GM23338 (cell line): ENCODE measurements at regions not wholly inside any gene's neighbourhood (a gene's known extent, or its start where the extent isn't known, plus 50 kb on each side); places are given as distances from the start of the nearest gene placed in this dataset.

Source experiments
- ATAC-seq: fragments of 200-7000 bp; cut with Tn5 transposase; 3 replicates; pipeline ENCODE4 v1.9.1; 2020
- DNase-seq: peaks from one replicate; pipeline ENCODE4 v3.0.0-alpha.2; 2015; ENCODE audit warnings: low spot score
- H2AFZ ChIP-seq: fragments of 200-600 bp; sonication (generic); 2 replicates; pipeline ENCODE4 v1.8.0; 2016; ENCODE audit warnings: antibody characterized with exemption, mild to moderate bottlenecking, moderate library complexity
- H3F3A ChIP-seq: fragments of 200-600 bp; sonication (generic); replicated peaks from 2 replicates; pipeline ENCODE4 v1.8.0; 2017; ENCODE audit warnings: antibody characterized with exemption, mixed run types, low read depth
- H3K27ac ChIP-seq: fragments of 200-600 bp; sonication (generic); 2 replicates; pipeline ENCODE4 v1.6.1; 2016; ENCODE audit warnings: low read depth
- H3K27me3 ChIP-seq: fragments of 200-600 bp; sonication (generic); 2 replicates; pipeline ENCODE4 v1.8.0; 2016; ENCODE audit warnings: mild to moderate bottlenecking, mixed run types, moderate library complexity; ENCODE audit not compliant: insufficient read depth
- H3K36me3 ChIP-seq: fragments of 200-600 bp; sonication (generic); 2 replicates; pipeline ENCODE4 v1.8.0; 2016; ENCODE audit warnings: mild to moderate bottlenecking; ENCODE audit not compliant: insufficient read depth
- H3K4me1 ChIP-seq: fragments of 200-600 bp; sonication (generic); 2 replicates; pipeline ENCODE4 v1.8.0; 2016; ENCODE audit warnings: mild to moderate bottlenecking, moderate library complexity; ENCODE audit not compliant: insufficient read depth
- H3K4me2 ChIP-seq: fragments of 200-600 bp; sonication (generic); 2 replicates; pipeline ENCODE4 v1.7.1; 2017; ENCODE audit warnings: mixed run types
- H3K4me3 ChIP-seq: fragments of 200-600 bp; sonication (generic); 2 replicates; pipeline ENCODE4 v1.6.1; 2016; ENCODE audit warnings: mixed run types
- H3K79me2 ChIP-seq: fragments of 200-600 bp; sonication (generic); replicated peaks from 2 replicates; pipeline ENCODE4 v1.8.0; 2017; ENCODE audit warnings: mild to moderate bottlenecking; ENCODE audit not compliant: insufficient read depth
- H3K9me2 ChIP-seq: fragments of 200-600 bp; sonication (generic); 2 replicates; pipeline ENCODE4 v1.8.0; 2017; ENCODE audit not compliant: insufficient read depth
- H4K20me1 ChIP-seq: fragments of 200-600 bp; sonication (generic); replicated peaks from 2 replicates; pipeline ENCODE4 v1.8.0; 2017; ENCODE audit warnings: mild to moderate bottlenecking; ENCODE audit not compliant: insufficient read depth
- H3K27ac Mint-ChIP-seq: 2 replicates; pipeline ENCODE4 v1.8.0; 2020; ENCODE audit warnings: inconsistent platforms, mild to moderate bottlenecking, moderate library complexity, mixed read lengths
- H3K27me3 Mint-ChIP-seq: 3 replicates; pipeline ENCODE4 v1.8.0; 2022; ENCODE audit warnings: low read depth, mild to moderate bottlenecking, moderate library complexity, mixed read lengths, inconsistent platforms; ENCODE audit not compliant: insufficient read depth, poor library complexity
- H3K36me3 Mint-ChIP-seq: 3 replicates; pipeline ENCODE4 v1.8.0; 2021; ENCODE audit warnings: low read depth, mild to moderate bottlenecking, inconsistent platforms, moderate library complexity, mixed read lengths
- H3K4me1 Mint-ChIP-seq: 3 replicates; pipeline ENCODE4 v1.8.0; 2020; ENCODE audit warnings: mild to moderate bottlenecking, inconsistent platforms, mixed read lengths
- H3K4me3 Mint-ChIP-seq: 3 replicates; pipeline ENCODE4 v1.8.0; 2021; ENCODE audit warnings: moderate library complexity, mild to moderate bottlenecking, inconsistent platforms, mixed read lengths
- H3K9me3 Mint-ChIP-seq: 3 replicates; pipeline ENCODE4 v1.8.0; 2020; ENCODE audit warnings: moderate library complexity, mild to moderate bottlenecking, inconsistent platforms, mixed read lengths
- CREB1 ChIP-seq: fragments of 250-450 bp; sonication (Bioruptor Pico); IDR thresholded peaks from 2 replicates; pipeline ENCODE4 v1.5.0; 2020; ENCODE audit warnings: low read depth, mild to moderate bottlenecking, moderate library complexity
- EZH2 ChIP-seq: fragments of 200-600 bp; sonication (generic); IDR thresholded peaks from one replicate; pipeline ENCODE4 v1.8.0; 2017; ENCODE audit warnings: antibody characterized with exemption, mild to moderate bottlenecking, low read depth; ENCODE audit not compliant: unreplicated experiment
- EZH2phosphoT487 ChIP-seq: fragments of 200-600 bp; sonication (generic); IDR thresholded peaks from one replicate; pipeline ENCODE4 v1.8.1; 2018; ENCODE audit warnings: antibody characterized with exemption; ENCODE audit not compliant: unreplicated experiment
- JUNB ChIP-seq: IDR thresholded peaks from one replicate; pipeline ENCODE4 v1.6.1; 2016; ENCODE audit warnings: antibody characterized with exemption; ENCODE audit not compliant: unreplicated experiment
- NANOG ChIP-seq: IDR thresholded peaks from 2 replicates; pipeline ENCODE4 v1.6.1; 2016; ENCODE audit warnings: antibody characterized with exemption, borderline replicate concordance
- POLR2AphosphoS5 ChIP-seq: IDR thresholded peaks from 2 replicates; pipeline ENCODE4 v1.6.1; 2016; ENCODE audit warnings: antibody characterized with exemption, low read depth
- STAT1 ChIP-seq: IDR thresholded peaks from one replicate; pipeline ENCODE4 v1.6.1; 2016; ENCODE audit warnings: antibody characterized with exemption; ENCODE audit not compliant: unreplicated experiment
- ZNF331 ChIP-seq: fragments of 250-450 bp; sonication (Bioruptor Pico); IDR thresholded peaks from 2 replicates; pipeline ENCODE4 v1.5.0; 2020; ENCODE audit warnings: low read depth, mild to moderate bottlenecking, moderate library complexity
- TF ChIP-seq, protein P1 (sequence below): IDR thresholded peaks from 2 replicates; pipeline ENCODE4 v1.6.1; 2016; ENCODE audit warnings: antibody characterized with exemption
- TF ChIP-seq, protein P2 (sequence below): fragments of 250-450 bp; sonication (Bioruptor Pico); IDR thresholded peaks from 2 replicates; pipeline ENCODE4 v1.5.0; 2020; ENCODE audit warnings: mild to moderate bottlenecking, moderate library complexity

DNA sequence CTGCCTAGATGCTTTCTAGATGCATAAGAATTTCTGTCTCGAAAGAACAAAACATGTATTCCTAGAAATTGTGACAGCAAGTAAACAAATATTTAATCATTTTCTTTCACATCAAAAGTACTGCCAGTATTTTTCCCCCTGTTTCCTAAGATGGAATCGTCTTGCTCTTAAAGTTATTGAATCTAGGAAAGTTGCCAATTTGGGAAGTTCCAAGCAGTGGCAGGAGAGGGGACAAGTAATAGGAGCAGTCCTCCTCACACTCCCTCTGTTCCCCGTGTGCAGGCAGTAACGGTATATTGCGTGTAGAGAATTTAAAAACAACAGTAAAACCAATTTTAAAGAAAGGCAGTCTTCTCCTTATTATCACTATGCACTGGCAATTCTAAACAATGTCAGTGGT lies 619.8 kb downstream of the TBL1XR1 start:
- H3K27ac ChIP-seq, result no peak overlapping the region
- H3K27ac Mint-ChIP-seq, result peak overlapping the region; percentile 43; the same call in 1 of the 2 replicates
- H3K9me2 ChIP-seq, result 0 out of 2 replicates have a peak, but pooled peaks cover 5% of the 10 kb centered on the region
- no peaks in the 10 kb centered on the region for H3F3A ChIP-seq
- H3K4me2 ChIP-seq, result peak overlapping the region; percentile 1; the same call in 1 of the 2 replicates
- TF ChIP-seq JUNB, result no peak
- H2AFZ ChIP-seq, result no peak overlapping the region
- no peaks in the 10 kb centered on the region for H3K36me3 Mint-ChIP-seq
- no peak overlapping the region for H3K4me3 Mint-ChIP-seq
- H3K9me3 Mint-ChIP-seq, result no peaks in the 10 kb centered on the region
- no peaks in the 10 kb centered on the region for H3K27me3 Mint-ChIP-seq
- ATAC-seq (no peak; the same call in 2 of the 3 replicates), DNase-seq (peak; percentile 8)
- H4K20me1 ChIP-seq, result no peaks in the 10 kb centered on the region
- H3K36me3 ChIP-seq, result no peaks in the 10 kb centered on the region
- no peak overlapping the region for H3K4me3 ChIP-seq
- peaks cover 7% of the 10 kb centered on the region for H3K4me1 ChIP-seq
- H3K79me2 ChIP-seq, result no peaks in the 10 kb centered on the region
- H3K27me3 ChIP-seq, result no peaks in the 10 kb centered on the region
- H3K4me1 Mint-ChIP-seq, result peaks cover 13% of the 10 kb centered on the region

DNA sequence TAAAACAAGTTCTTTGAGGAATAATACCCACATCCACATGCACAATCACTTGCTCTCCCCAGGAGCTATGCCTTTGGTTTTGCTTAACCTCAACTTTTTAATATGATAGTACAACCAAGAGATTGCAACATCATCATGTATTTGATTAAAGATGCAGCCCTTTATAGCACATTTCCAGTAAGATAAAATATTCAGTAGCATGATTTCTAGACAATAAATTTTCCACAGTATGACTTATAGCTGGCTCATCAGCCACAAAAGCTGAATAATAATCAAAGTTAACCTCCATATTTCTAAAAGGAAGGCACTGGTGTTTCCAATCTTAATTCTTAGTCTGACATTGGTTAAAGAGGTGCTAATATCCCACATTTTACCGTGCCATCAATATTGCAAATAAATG lies 622.5 kb downstream of the TBL1XR1 start:
- no peak for ATAC-seq

More for the DNA sequence above, 622.5 kb downstream of the TBL1XR1 start:
- no peaks in the 10 kb centered on the region for H3K9me2 ChIP-seq
- no peaks in the 10 kb centered on the region for H3K79me2 ChIP-seq
- Mint-ChIP-seq H3K4me1 (peaks cover 13% of the 10 kb centered on the region), H3K9me3 (no peaks in the 10 kb centered on the region), H3K4me3 (no peak overlapping the region), H3K36me3 (no peaks in the 10 kb centered on the region), H3K27me3 (peaks cover 3% of the 10 kb centered on the region), H3K27ac (no peak overlapping the region)
- no peaks in the 10 kb centered on the region for H3K36me3 ChIP-seq
- H3K27me3 ChIP-seq, result no peaks in the 10 kb centered on the region
- TF ChIP-seq POLR2AphosphoS5 (no peak), EZH2 (no peak), EZH2phosphoT487 (no peak), NANOG (no peak), CREB1 (CRISPR knock-in tag) (no peak), STAT1 (no peak), ZNF331 (CRISPR knock-in tag) (no peak)
- TF ChIP-seq, protein P1, sequence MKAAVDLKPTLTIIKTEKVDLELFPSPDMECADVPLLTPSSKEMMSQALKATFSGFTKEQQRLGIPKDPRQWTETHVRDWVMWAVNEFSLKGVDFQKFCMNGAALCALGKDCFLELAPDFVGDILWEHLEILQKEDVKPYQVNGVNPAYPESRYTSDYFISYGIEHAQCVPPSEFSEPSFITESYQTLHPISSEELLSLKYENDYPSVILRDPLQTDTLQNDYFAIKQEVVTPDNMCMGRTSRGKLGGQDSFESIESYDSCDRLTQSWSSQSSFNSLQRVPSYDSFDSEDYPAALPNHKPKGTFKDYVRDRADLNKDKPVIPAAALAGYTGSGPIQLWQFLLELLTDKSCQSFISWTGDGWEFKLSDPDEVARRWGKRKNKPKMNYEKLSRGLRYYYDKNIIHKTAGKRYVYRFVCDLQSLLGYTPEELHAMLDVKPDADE, result no peak
- TF ChIP-seq, protein P2, sequence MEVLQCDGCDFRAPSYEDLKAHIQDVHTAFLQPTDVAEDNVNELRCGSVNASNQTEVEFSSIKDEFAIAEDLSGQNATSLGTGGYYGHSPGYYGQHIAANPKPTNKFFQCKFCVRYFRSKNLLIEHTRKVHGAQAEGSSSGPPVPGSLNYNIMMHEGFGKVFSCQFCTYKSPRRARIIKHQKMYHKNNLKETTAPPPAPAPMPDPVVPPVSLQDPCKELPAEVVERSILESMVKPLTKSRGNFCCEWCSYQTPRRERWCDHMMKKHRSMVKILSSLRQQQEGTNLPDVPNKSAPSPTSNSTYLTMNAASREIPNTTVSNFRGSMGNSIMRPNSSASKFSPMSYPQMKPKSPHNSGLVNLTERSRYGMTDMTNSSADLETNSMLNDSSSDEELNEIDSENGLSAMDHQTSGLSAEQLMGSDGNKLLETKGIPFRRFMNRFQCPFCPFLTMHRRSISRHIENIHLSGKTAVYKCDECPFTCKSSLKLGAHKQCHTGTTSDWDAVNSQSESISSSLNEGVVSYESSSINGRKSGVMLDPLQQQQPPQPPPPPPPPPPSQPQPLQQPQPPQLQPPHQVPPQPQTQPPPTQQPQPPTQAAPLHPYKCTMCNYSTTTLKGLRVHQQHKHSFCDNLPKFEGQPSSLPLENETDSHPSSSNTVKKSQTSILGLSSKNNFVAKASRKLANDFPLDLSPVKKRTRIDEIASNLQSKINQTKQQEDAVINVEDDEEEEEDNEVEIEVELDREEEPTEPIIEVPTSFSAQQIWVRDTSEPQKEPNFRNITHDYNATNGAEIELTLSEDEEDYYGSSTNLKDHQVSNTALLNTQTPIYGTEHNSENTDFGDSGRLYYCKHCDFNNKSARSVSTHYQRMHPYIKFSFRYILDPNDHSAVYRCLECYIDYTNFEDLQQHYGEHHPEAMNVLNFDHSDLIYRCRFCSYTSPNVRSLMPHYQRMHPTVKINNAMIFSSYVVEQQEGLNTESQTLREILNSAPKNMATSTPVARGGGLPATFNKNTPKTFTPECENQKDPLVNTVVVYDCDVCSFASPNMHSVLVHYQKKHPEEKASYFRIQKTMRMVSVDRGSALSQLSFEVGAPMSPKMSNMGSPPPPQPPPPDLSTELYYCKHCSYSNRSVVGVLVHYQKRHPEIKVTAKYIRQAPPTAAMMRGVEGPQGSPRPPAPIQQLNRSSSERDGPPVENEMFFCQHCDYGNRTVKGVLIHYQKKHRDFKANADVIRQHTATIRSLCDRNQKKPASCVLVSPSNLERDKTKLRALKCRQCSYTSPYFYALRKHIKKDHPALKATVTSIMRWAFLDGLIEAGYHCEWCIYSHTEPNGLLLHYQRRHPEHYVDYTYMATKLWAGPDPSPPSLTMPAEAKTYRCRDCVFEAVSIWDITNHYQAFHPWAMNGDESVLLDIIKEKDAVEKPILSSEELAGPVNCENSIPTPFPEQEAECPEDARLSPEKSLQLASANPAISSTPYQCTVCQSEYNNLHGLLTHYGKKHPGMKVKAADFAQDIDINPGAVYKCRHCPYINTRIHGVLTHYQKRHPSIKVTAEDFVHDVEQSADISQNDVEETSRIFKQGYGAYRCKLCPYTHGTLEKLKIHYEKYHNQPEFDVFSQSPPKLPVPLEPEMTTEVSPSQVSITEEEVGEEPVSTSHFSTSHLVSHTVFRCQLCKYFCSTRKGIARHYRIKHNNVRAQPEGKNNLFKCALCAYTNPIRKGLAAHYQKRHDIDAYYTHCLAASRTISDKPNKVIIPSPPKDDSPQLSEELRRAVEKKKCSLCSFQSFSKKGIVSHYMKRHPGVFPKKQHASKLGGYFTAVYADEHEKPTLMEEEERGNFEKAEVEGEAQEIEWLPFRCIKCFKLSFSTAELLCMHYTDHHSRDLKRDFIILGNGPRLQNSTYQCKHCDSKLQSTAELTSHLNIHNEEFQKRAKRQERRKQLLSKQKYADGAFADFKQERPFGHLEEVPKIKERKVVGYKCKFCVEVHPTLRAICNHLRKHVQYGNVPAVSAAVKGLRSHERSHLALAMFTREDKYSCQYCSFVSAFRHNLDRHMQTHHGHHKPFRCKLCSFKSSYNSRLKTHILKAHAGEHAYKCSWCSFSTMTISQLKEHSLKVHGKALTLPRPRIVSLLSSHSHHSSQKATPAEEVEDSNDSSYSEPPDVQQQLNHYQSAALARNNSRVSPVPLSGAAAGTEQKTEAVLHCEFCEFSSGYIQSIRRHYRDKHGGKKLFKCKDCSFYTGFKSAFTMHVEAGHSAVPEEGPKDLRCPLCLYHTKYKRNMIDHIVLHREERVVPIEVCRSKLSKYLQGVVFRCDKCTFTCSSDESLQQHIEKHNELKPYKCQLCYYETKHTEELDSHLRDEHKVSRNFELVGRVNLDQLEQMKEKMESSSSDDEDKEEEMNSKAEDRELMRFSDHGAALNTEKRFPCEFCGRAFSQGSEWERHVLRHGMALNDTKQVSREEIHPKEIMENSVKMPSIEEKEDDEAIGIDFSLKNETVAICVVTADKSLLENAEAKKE (CRISPR knock-in tag), result no peak
- H3K27ac ChIP-seq, result no peak overlapping the region
- no peak for DNase-seq
- H3K4me3 ChIP-seq, result no peak overlapping the region
- no peaks in the 10 kb centered on the region for H4K20me1 ChIP-seq
- H2AFZ ChIP-seq, result no peak overlapping the region
- H3F3A ChIP-seq, result no peaks in the 10 kb centered on the region
- H3K4me2 ChIP-seq, result no peak overlapping the region
- H3K4me1 ChIP-seq, result peaks cover 7% of the 10 kb centered on the region
